Keratinocyte (primary cell): ENCODE measurements at regions not wholly inside any gene's neighbourhood (a gene's known extent, or its start where the extent isn't known, plus 50 kb on each side); places are given as distances from the start of the nearest gene placed in this dataset.

Experiments used
- DNase-seq: peaks from one replicate; pipeline ENCODE4 v3.0.0-alpha.2; 2011; ENCODE audit warnings: low read depth, missing footprints, low spot score
- FAIRE-seq: peaks from 2 replicates; lab custom pipeline; 2011; peaks lifted over from hg19 to GRCh38; lab: Jason Lieb, UNC
- H2AFZ ChIP-seq: 2 replicates; pipeline ENCODE4 v1.6.0; 2012; ENCODE audit warnings: low read length, control low read depth, inconsistent platforms; ENCODE audit not compliant: control insufficient read depth
- H3K27ac ChIP-seq: 2 replicates; pipeline ENCODE4 v1.5.1; 2011; ENCODE audit warnings: low read length; ENCODE audit not compliant: control insufficient read depth, insufficient read depth
- H3K27me3 ChIP-seq: 3 replicates; pipeline ENCODE4 v1.6.0; 2011; ENCODE audit warnings: low read length; ENCODE audit not compliant: control insufficient read depth, insufficient read depth; ENCODE audit errors: extremely low read depth
- H3K36me3 ChIP-seq, 2 experiments: 2 replicates in 1 of 2; 3 replicates in 1 of 2; pipeline ENCODE4 v1.5.1; 2011; ENCODE audit warnings: low read length in 2 of 2, mild to moderate bottlenecking in 1 of 2; ENCODE audit not compliant: control insufficient read depth in 2 of 2, insufficient read depth in 2 of 2; ENCODE audit errors: extremely low read depth in 1 of 2
- H3K4me1 ChIP-seq: 3 replicates; pipeline ENCODE4 v1.5.1; 2011; ENCODE audit warnings: low read length; ENCODE audit not compliant: control insufficient read depth, insufficient read depth; ENCODE audit errors: extremely low read depth
- H3K4me2 ChIP-seq: 3 replicates; pipeline ENCODE4 v1.6.0; 2011; ENCODE audit warnings: low read depth, low read length; ENCODE audit not compliant: control insufficient read depth, insufficient read depth; ENCODE audit errors: extremely low read depth
- H3K4me3 ChIP-seq, 3 experiments: fragments of 200-600 bp in 1 of 3; sonication (generic) in 1 of 3; 2 replicates in 2 of 3; 3 replicates in 1 of 3; pipeline ENCODE4 v1.5.1; 2011 to 2016; ENCODE audit warnings: low read length in 3 of 3, mild to moderate bottlenecking in 3 of 3, control low read depth in 2 of 3, inconsistent platforms in 1 of 3, low read depth in 1 of 3, mixed read lengths in 1 of 3, mixed run types in 1 of 3, moderate library complexity in 1 of 3; ENCODE audit not compliant: control insufficient read depth in 2 of 3, insufficient read depth in 2 of 3; ENCODE audit errors: extremely low read depth in 1 of 3
- H3K79me2 ChIP-seq: 2 replicates; pipeline ENCODE4 v1.6.0; 2012; ENCODE audit warnings: low read length; ENCODE audit not compliant: control insufficient read depth, insufficient read depth
- H3K9ac ChIP-seq: 3 replicates; pipeline ENCODE4 v1.6.0; 2011; ENCODE audit warnings: low read length; ENCODE audit not compliant: control insufficient read depth, insufficient read depth; ENCODE audit errors: extremely low read depth
- H3K9me1 ChIP-seq: 3 replicates; pipeline ENCODE4 v1.6.0; 2011; ENCODE audit warnings: low read length; ENCODE audit not compliant: control insufficient read depth, insufficient read depth; ENCODE audit errors: extremely low read depth
- H3K9me3 ChIP-seq: 2 replicates; pipeline ENCODE4 v1.5.1; 2012; ENCODE audit warnings: low read depth, low read length; ENCODE audit not compliant: control insufficient read depth
- H4K20me1 ChIP-seq: 3 replicates; pipeline ENCODE4 v1.6.0; 2011; ENCODE audit warnings: low read length; ENCODE audit not compliant: control insufficient read depth, insufficient read depth; ENCODE audit errors: extremely low read depth
- EZH2 ChIP-seq: IDR thresholded peaks from one replicate; pipeline ENCODE4 v1.6.1; 2012; ENCODE audit warnings: inconsistent platforms, mild to moderate bottlenecking, low read length, moderate library complexity
- dilution Hi-C: fragments of 300-500 bp; cut with MboI; formaldehyde crosslinking; loops from one replicate; pipeline ENCODE4 v1.7.0; 2020; ENCODE audit warnings: low sequenced_read_pairs; ENCODE audit not compliant: extremely low pct_ligation_motif_present
- TF ChIP-seq, protein P1 (sequence below), 3 experiments: IDR thresholded peaks in 1 of 3; conservative IDR thresholded peaks in 1 of 3; optimal IDR thresholded peaks in 1 of 3; 2 replicates in 2 of 3; 3 replicates in 1 of 3; pipeline versions ENCODE3 to v1.5.1; 2011; ENCODE audit warnings: low read length in 3 of 3, mild to moderate bottlenecking in 3 of 3, moderate library complexity in 2 of 3, control low read depth in 1 of 3, inconsistent platforms in 1 of 3; ENCODE audit not compliant: insufficient read depth in 2 of 3; ENCODE audit errors: extremely low read depth in 1 of 3

- dilution Hi-C loops: no loop called here
Observed at GRCh38 chr11:128047026-128047425, 540.3 kb downstream of the ETS1 start.

GRCh38 chr11:128046213-128046612, 541.1 kb downstream of the ETS1 start:
- no peaks in the 10 kb centered on the region for H3K9me3 ChIP-seq
- no peak overlapping the region for H2AFZ ChIP-seq
- no peaks in the 10 kb centered on the region for H3K4me1 ChIP-seq
- DNase-seq: no peak
- H3K27me3 ChIP-seq: no peaks in the 10 kb centered on the region
- no peak overlapping the region for H3K27ac ChIP-seq
- no peak overlapping the region for H3K4me2 ChIP-seq
- no peaks in the 10 kb centered on the region for H3K79me2 ChIP-seq
- no peaks in the 10 kb centered on the region for H3K9me1 ChIP-seq
- no peak for TF ChIP-seq EZH2
- TF ChIP-seq, protein P1, sequence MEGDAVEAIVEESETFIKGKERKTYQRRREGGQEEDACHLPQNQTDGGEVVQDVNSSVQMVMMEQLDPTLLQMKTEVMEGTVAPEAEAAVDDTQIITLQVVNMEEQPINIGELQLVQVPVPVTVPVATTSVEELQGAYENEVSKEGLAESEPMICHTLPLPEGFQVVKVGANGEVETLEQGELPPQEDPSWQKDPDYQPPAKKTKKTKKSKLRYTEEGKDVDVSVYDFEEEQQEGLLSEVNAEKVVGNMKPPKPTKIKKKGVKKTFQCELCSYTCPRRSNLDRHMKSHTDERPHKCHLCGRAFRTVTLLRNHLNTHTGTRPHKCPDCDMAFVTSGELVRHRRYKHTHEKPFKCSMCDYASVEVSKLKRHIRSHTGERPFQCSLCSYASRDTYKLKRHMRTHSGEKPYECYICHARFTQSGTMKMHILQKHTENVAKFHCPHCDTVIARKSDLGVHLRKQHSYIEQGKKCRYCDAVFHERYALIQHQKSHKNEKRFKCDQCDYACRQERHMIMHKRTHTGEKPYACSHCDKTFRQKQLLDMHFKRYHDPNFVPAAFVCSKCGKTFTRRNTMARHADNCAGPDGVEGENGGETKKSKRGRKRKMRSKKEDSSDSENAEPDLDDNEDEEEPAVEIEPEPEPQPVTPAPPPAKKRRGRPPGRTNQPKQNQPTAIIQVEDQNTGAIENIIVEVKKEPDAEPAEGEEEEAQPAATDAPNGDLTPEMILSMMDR (optimal IDR thresholded peaks at IDR 0.05 in 1 of 3, IDR thresholded peaks at IDR 0.05 in 1 of 3, conservative IDR thresholded peaks at IDR 0.05 in 1 of 3; ENCODE audit: extremely low read depth in 1 of 3, insufficient read depth in 2 of 3, low read length in 3 of 3): no peak
- FAIRE-seq: no peak
- no peak overlapping the region for H3K9ac ChIP-seq
- H4K20me1 ChIP-seq: no peaks in the 10 kb centered on the region
- dilution Hi-C loops: no loop called here
- H3K4me3 ChIP-seq: no peak overlapping the region
- no peaks in the 10 kb centered on the region for H3K36me3 ChIP-seq

More at GRCh38 chr11:128047026-128047425, 540.3 kb downstream of the ETS1 start:
- Histone ChIP-seq H3K79me2 (no peaks in the 10 kb centered on the region), H3K9ac (no peak overlapping the region), H3K9me1 (no peaks in the 10 kb centered on the region), H3K27ac (no peak overlapping the region), H3K4me2 (no peak overlapping the region), H3K36me3 (no peaks in the 10 kb centered on the region), H3K9me3 (no peaks in the 10 kb centered on the region), H3K4me1 (no peaks in the 10 kb centered on the region), H3K27me3 (no peaks in the 10 kb centered on the region), H3K4me3 (no peak overlapping the region), H4K20me1 (no peaks in the 10 kb centered on the region), H2AFZ (no peak overlapping the region)
- TF ChIP-seq, protein P1 (optimal IDR thresholded peaks at IDR 0.05 in 1 of 3, IDR thresholded peaks at IDR 0.05 in 1 of 3, conservative IDR thresholded peaks at IDR 0.05 in 1 of 3; ENCODE audit: extremely low read depth in 1 of 3, insufficient read depth in 2 of 3, low read length in 3 of 3): no peak
- TF ChIP-seq EZH2: no peak
- FAIRE-seq: no peak
- DNase-seq: no peak
